Hematopoietic multipotent progenitor cell treated with erythropoietin and hydrocortisone succinate and interleukin-3 and kit ligand, for 8 days (in vitro differentiated cells): ENCODE measurements at regions not wholly inside any gene's neighbourhood (a gene's known extent, or its start where the extent isn't known, plus 50 kb on each side); places are given as distances from the start of the nearest gene placed in this dataset.
A peak's percentile ranks its signal among the peaks of the same experiment; 100 is the strongest.

Experiments
- DNase-seq: peaks from one replicate; pipeline ENCODE4 v3.0.0-alpha.2; 2015

GRCh38 chr6:92791403-92791802 lies 628.0 kb downstream of the EPHA7 start:
- no peak for DNase-seq

GRCh38 chr6:92790381-92790780 lies 629.0 kb downstream of the EPHA7 start:
- no peak for DNase-seq

- DNase-seq, result no peak
Measured at GRCh38 chr6:92784235-92784634, 635.1 kb downstream of the EPHA7 start.

GRCh38 chr6:92779746-92780145 lies 639.6 kb downstream of the EPHA7 start:
- no peak for DNase-seq

- DNase-seq, result peak; percentile 4
Measured at GRCh38 chr6:92777146-92777740, 642.1 kb downstream of the EPHA7 start.

- no peak for DNase-seq
Measured at GRCh38 chr6:92770540-92770939, 648.8 kb downstream of the EPHA7 start.

GRCh38 chr6:92767101-92767500 lies 652.3 kb downstream of the EPHA7 start:
- DNase-seq, result no peak

- DNase-seq, result no peak
Measured at GRCh38 chr6:92763680-92764079, 655.7 kb downstream of the EPHA7 start.

GRCh38 chr6:92763274-92763584 lies 656.1 kb downstream of the EPHA7 start:
- no peak for DNase-seq

- no peak for DNase-seq
Measured at GRCh38 chr6:92762443-92763273, 656.7 kb downstream of the EPHA7 start.

GRCh38 chr6:92759178-92759577 lies 660.2 kb downstream of the EPHA7 start:
- DNase-seq, result no peak

GRCh38 chr6:92757925-92758324 lies 661.4 kb downstream of the EPHA7 start:
- no peak for DNase-seq

GRCh38 chr6:92756912-92757311 lies 662.4 kb downstream of the EPHA7 start:
- DNase-seq, result no peak

GRCh38 chr6:92753956-92754355 lies 665.4 kb downstream of the EPHA7 start:
- no peak for DNase-seq

- no peak for DNase-seq
Measured at GRCh38 chr6:92752114-92752513, 667.2 kb downstream of the EPHA7 start.

- DNase-seq, result no peak
Measured at GRCh38 chr6:92748131-92748530, 671.2 kb downstream of the EPHA7 start.

GRCh38 chr6:92737983-92738382 lies 681.4 kb downstream of the EPHA7 start:
- no peak for DNase-seq

GRCh38 chr6:92723390-92723931 lies 695.9 kb downstream of the EPHA7 start:
- no peak for DNase-seq

- DNase-seq, result no peak
Measured at GRCh38 chr6:92719773-92720172, 699.6 kb downstream of the EPHA7 start.

GRCh38 chr6:92716638-92717037 lies 702.7 kb downstream of the EPHA7 start:
- no peak for DNase-seq

GRCh38 chr6:92715991-92716390 lies 703.4 kb downstream of the EPHA7 start:
- DNase-seq, result no peak

GRCh38 chr6:92714346-92714745 lies 705.0 kb downstream of the EPHA7 start:
- DNase-seq, result no peak

GRCh38 chr6:92710048-92710447 lies 709.3 kb downstream of the EPHA7 start:
- no peak for DNase-seq

GRCh38 chr6:92708945-92709344 lies 710.4 kb downstream of the EPHA7 start:
- DNase-seq, result no peak

- no peak for DNase-seq
Measured at GRCh38 chr6:92708270-92708669, 711.1 kb downstream of the EPHA7 start.
